ENCODE measurements at regions not wholly inside any gene's neighbourhood (a gene's known extent, or its start where the extent isn't known, plus 50 kb on each side); places are given as distances from the start of the nearest gene placed in this dataset.

GRCh38 chr12:125201940-125202339 lies 136.7 kb downstream of the AACS start (continued):
- TF ChIP-seq REST (IDR thresholded peaks at IDR 0.05; ENCODE audit: unreplicated experiment) (no peak), STAT1 (IDR thresholded peaks at IDR 0.05; ENCODE audit: unreplicated experiment) (no peak), POLR2AphosphoS5 (IDR thresholded peaks at IDR 0.05; ENCODE audit: low read depth) (no peak), EZH2phosphoT487 (IDR thresholded peaks at IDR 0.05; ENCODE audit: unreplicated experiment) (no peak)

- TF ChIP-seq NANOG (IDR thresholded peaks at IDR 0.05; ENCODE audit: borderline replicate concordance): no peak
- TF ChIP-seq EZH2phosphoT487 (IDR thresholded peaks at IDR 0.05; ENCODE audit: unreplicated experiment): no peak
- TF ChIP-seq EZH2 (IDR thresholded peaks at IDR 0.05; ENCODE audit: low read depth, unreplicated experiment): no peak
- Histone ChIP-seq H3K4me2 (no peak overlapping the region), H3K4me3 (no peak overlapping the region), H3K9me2 (ENCODE audit: insufficient read depth) (no peaks in the 10 kb centered on the region), H4K20me1 (replicated peaks; ENCODE audit: insufficient read depth) (peaks cover 51% of the 10 kb centered on the region), H3F3A (replicated peaks; ENCODE audit: low read depth) (no peaks in the 10 kb centered on the region), H3K79me2 (replicated peaks; ENCODE audit: insufficient read depth) (peaks cover 90% of the 10 kb centered on the region), H3K36me3 (ENCODE audit: insufficient read depth) (no peaks in the 10 kb centered on the region; the same call in 1 of the 2 replicates), H3K4me1 (ENCODE audit: insufficient read depth) (peaks cover 16% of the 10 kb centered on the region; the same call in 1 of the 2 replicates), H3K27me3 (ENCODE audit: insufficient read depth) (no peaks in the 10 kb centered on the region), H3K27ac (ENCODE audit: low read depth) (no peak overlapping the region), H2AFZ (no peak overlapping the region)
- Mint-ChIP-seq H3K36me3 (ENCODE audit: low read depth) (peaks cover 44% of the 10 kb centered on the region), H3K4me1 (peaks cover 54% of the 10 kb centered on the region), H3K27ac (no peak overlapping the region), H3K9me3 (peaks cover 7% of the 10 kb centered on the region; the same call in 2 of the 3 replicates), H3K27me3 (ENCODE audit: insufficient read depth, low read depth, poor library complexity) (peaks cover 5% of the 10 kb centered on the region), H3K4me3 (no peak overlapping the region)
- ATAC-seq (no peak), DNase-seq (ENCODE audit: low spot score) (no peak)
Measured at GRCh38 chr12:125202421-125202820, 137.2 kb downstream of the AACS start.

- Mint-ChIP-seq H3K4me3 (no peak overlapping the region), H3K9me3 (peaks cover 7% of the 10 kb centered on the region; the same call in 2 of the 3 replicates), H3K27ac (no peak overlapping the region), H3K4me1 (peaks cover 59% of the 10 kb centered on the region), H3K36me3 (ENCODE audit: low read depth) (peaks cover 47% of the 10 kb centered on the region), H3K27me3 (ENCODE audit: insufficient read depth, low read depth, poor library complexity) (peaks cover 5% of the 10 kb centered on the region)
- H4K20me1 ChIP-seq (replicated peaks; ENCODE audit: insufficient read depth): peaks cover 43% of the 10 kb centered on the region
- no peaks in the 10 kb centered on the region; the same call in 1 of the 2 replicates for H3K36me3 ChIP-seq (ENCODE audit: insufficient read depth)
- no peaks in the 10 kb centered on the region for H3K27me3 ChIP-seq (ENCODE audit: insufficient read depth)
- peaks cover 24% of the 10 kb centered on the region for H3K4me1 ChIP-seq (ENCODE audit: insufficient read depth)
- H3K27ac ChIP-seq (ENCODE audit: low read depth): no peak overlapping the region
- no peaks in the 10 kb centered on the region for H3K9me2 ChIP-seq (ENCODE audit: insufficient read depth)
- no peak overlapping the region for H3K4me2 ChIP-seq
- H3K4me3 ChIP-seq: no peak overlapping the region
- H3F3A ChIP-seq (replicated peaks; ENCODE audit: low read depth): no peaks in the 10 kb centered on the region
- DNase-seq (ENCODE audit: low spot score) (no peak), ATAC-seq (no peak)
- peaks cover 90% of the 10 kb centered on the region for H3K79me2 ChIP-seq (replicated peaks; ENCODE audit: insufficient read depth)
- no peak overlapping the region for H2AFZ ChIP-seq
- TF ChIP-seq CTCF (conservative IDR thresholded peaks at IDR 0.05; ENCODE audit: low read depth in 2 of 2) (peak; percentile 45 to 49), ZNF462 (CRISPR knock-in tag; IDR thresholded peaks at IDR 0.05) (no peak)
Measured at GRCh38 chr12:125203145-125203765, 138.0 kb downstream of the AACS start.
